Hepatocyte (in vitro differentiated cells): ENCODE measurements at regions not wholly inside any gene's neighbourhood (a gene's known extent, or its start where the extent isn't known, plus 50 kb on each side); places are given as distances from the start of the nearest gene placed in this dataset.

ENCODE experiments used
- DNase-seq: peaks from one replicate; pipeline ENCODE4 v3.0.0-alpha.2; 2016; ENCODE audit warnings: low spot score
- H2AFZ ChIP-seq: fragments of 200-600 bp; sonication (generic); 2 replicates; pipeline ENCODE4 v1.6.0; 2016; ENCODE audit warnings: antibody characterized with exemption, mild to moderate bottlenecking
- H3K27ac ChIP-seq: fragments of 200-600 bp; sonication (generic); 2 replicates; pipeline ENCODE4 v1.5.1; 2016; ENCODE audit warnings: mild to moderate bottlenecking
- H3K27me3 ChIP-seq: fragments of 200-600 bp; sonication (generic); 2 replicates; pipeline ENCODE4 v1.6.1; 2016
- H3K36me3 ChIP-seq: fragments of 200-600 bp; sonication (generic); replicated peaks from 2 replicates; pipeline ENCODE4 v1.5.1; 2016; ENCODE audit warnings: low read depth; ENCODE audit not compliant: insufficient read depth
- H3K4me1 ChIP-seq: fragments of 200-600 bp; sonication (generic); 2 replicates; pipeline ENCODE4 v1.5.1; 2016; ENCODE audit warnings: mild to moderate bottlenecking, moderate library complexity; ENCODE audit not compliant: insufficient read depth
- H3K4me2 ChIP-seq: fragments of 200-600 bp; sonication (generic); 2 replicates; pipeline ENCODE4 v1.6.0; 2016
- H3K4me3 ChIP-seq: fragments of 200-600 bp; sonication (generic); 2 replicates; pipeline ENCODE4 v1.5.1; 2016; ENCODE audit warnings: mild to moderate bottlenecking
- H3K79me2 ChIP-seq: fragments of 200-600 bp; sonication (generic); 2 replicates; pipeline ENCODE4 v1.6.0; 2017; ENCODE audit warnings: mild to moderate bottlenecking
- H3K9me2 ChIP-seq: fragments of 200-600 bp; sonication (generic); replicated peaks from 2 replicates; pipeline ENCODE4 v1.6.0; 2017; ENCODE audit warnings: mild to moderate bottlenecking; ENCODE audit not compliant: insufficient read depth
- H3K9me3 ChIP-seq: fragments of 200-600 bp; sonication (generic); 2 replicates; pipeline ENCODE4 v1.5.1; 2016; ENCODE audit warnings: low read depth, mild to moderate bottlenecking
- H4K20me1 ChIP-seq: fragments of 200-600 bp; sonication (generic); 2 replicates; pipeline ENCODE4 v1.6.0; 2016; ENCODE audit warnings: mild to moderate bottlenecking; ENCODE audit not compliant: insufficient read depth, poor library complexity, severe bottlenecking
- EZH2 ChIP-seq: fragments of 200-600 bp; sonication (generic); IDR thresholded peaks from 2 replicates; pipeline ENCODE4 v1.6.1; 2016; ENCODE audit warnings: antibody characterized with exemption, mild to moderate bottlenecking, borderline replicate concordance
- EZH2phosphoT487 ChIP-seq: fragments of 200-600 bp; sonication (generic); IDR thresholded peaks from one replicate; pipeline ENCODE4 v1.6.1; 2018; ENCODE audit warnings: antibody characterized with exemption, mild to moderate bottlenecking, low read depth, moderate library complexity; ENCODE audit not compliant: unreplicated experiment, severe bottlenecking
- WGBS: methylation state at CpG from one replicate; pipeline ENCODE4 v1.1.6; 2016; ENCODE audit warnings: low lambda C conversion rate; ENCODE audit errors: missing lambda C conversion rate; 5-methylcytosine and 5-hydroxymethylcytosine counted together
- TF ChIP-seq, protein P1 (sequence below): fragments of 200-600 bp; sonication (generic); IDR thresholded peaks from 2 replicates; pipeline ENCODE4 v1.5.1; 2016; ENCODE audit warnings: antibody characterized with exemption, mild to moderate bottlenecking; ENCODE audit not compliant: poor library complexity

DNA sequence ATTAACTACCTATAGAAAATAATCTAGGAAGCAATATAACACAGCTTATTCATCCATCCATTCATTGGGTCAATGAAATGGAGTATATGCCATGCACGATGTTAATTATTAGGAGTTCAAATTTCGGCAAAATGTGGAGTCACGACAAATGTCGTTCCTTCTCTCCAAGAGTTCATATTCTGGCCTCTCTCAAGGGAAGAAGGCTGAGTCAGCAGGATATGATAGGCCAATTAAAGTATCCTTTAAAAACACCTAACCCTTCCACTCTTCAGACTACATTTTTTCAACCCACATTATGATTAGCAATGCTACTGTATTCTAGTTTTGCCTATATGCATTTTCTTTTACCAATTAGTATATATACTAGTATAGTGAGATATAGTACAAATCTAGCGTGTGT is 163.1 kb downstream of the LARP7 start:
- no peaks in the 10 kb centered on the region for H3K9me2 ChIP-seq
- WGBS: 98% methylated on average over 5 of the region's 5 CpGs
- no peaks in the 10 kb centered on the region for H3K79me2 ChIP-seq
- no peaks in the 10 kb centered on the region for H3K27me3 ChIP-seq
- no peak for DNase-seq
- H3K27ac ChIP-seq: no peak overlapping the region
- H2AFZ ChIP-seq: no peak overlapping the region
- TF ChIP-seq, protein P1, sequence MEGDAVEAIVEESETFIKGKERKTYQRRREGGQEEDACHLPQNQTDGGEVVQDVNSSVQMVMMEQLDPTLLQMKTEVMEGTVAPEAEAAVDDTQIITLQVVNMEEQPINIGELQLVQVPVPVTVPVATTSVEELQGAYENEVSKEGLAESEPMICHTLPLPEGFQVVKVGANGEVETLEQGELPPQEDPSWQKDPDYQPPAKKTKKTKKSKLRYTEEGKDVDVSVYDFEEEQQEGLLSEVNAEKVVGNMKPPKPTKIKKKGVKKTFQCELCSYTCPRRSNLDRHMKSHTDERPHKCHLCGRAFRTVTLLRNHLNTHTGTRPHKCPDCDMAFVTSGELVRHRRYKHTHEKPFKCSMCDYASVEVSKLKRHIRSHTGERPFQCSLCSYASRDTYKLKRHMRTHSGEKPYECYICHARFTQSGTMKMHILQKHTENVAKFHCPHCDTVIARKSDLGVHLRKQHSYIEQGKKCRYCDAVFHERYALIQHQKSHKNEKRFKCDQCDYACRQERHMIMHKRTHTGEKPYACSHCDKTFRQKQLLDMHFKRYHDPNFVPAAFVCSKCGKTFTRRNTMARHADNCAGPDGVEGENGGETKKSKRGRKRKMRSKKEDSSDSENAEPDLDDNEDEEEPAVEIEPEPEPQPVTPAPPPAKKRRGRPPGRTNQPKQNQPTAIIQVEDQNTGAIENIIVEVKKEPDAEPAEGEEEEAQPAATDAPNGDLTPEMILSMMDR: no peak
- TF ChIP-seq EZH2 (no peak), EZH2phosphoT487 (no peak)
- H3K4me1 ChIP-seq: no peaks in the 10 kb centered on the region
- no peaks in the 10 kb centered on the region for H4K20me1 ChIP-seq
- H3K9me3 ChIP-seq: no peaks in the 10 kb centered on the region
- no peaks in the 10 kb centered on the region for H3K36me3 ChIP-seq
- H3K4me3 ChIP-seq: no peak overlapping the region
- no peak overlapping the region for H3K4me2 ChIP-seq

DNA sequence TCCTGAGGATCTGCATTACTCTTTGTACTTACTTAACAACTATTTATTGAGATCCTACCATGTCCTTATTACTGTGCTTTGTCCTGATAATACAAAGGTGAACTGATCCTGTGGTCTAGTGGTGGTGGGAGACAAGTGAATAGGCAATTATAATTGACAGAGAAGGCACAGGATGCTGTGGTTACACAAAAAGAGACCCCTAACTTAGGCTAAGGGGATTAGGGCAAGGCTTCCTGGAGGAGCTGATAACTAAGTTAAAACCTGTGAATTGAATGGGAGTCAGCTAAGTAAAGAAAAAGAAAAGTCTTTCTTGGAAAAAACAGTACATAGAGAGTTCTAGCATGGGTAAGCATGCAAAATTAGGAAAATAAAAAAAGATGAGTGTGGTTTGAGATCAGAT is 164.4 kb downstream of the LARP7 start:
- Histone ChIP-seq H3K4me2 (no peak overlapping the region), H3K27ac (no peak overlapping the region), H3K9me2 (no peaks in the 10 kb centered on the region), H2AFZ (no peak overlapping the region), H3K4me3 (no peak overlapping the region), H3K27me3 (no peaks in the 10 kb centered on the region), H3K9me3 (no peaks in the 10 kb centered on the region), H3K4me1 (no peaks in the 10 kb centered on the region), H3K36me3 (no peaks in the 10 kb centered on the region), H3K79me2 (no peaks in the 10 kb centered on the region), H4K20me1 (no peaks in the 10 kb centered on the region)
- no peak for DNase-seq
- TF ChIP-seq EZH2phosphoT487 (no peak), EZH2 (no peak)
- TF ChIP-seq, protein P1: no peak

DNA sequence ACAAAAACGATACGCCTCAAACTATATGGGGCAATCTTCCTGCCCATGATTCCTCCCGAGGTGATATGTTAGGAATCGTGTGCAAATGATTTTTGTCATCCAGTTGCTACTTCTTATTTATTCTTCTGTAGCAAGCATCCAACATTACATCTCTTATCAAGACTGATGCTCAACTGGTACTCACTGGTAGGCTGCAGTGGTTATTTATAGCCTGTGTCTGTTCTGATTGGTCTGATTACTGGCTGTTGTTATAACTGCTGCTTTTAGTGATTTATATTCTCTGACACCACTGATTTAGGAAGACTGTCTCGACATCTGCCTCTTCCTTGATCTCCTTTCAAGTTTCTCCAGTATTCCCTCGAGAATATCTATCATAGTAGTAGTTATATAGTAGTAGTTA is 165.8 kb downstream of the LARP7 start:
- Histone ChIP-seq H3K27ac (no peak overlapping the region), H3K79me2 (no peaks in the 10 kb centered on the region), H3K36me3 (no peaks in the 10 kb centered on the region), H4K20me1 (no peaks in the 10 kb centered on the region), H3K9me2 (no peaks in the 10 kb centered on the region), H3K4me1 (no peaks in the 10 kb centered on the region), H3K4me2 (no peak overlapping the region), H2AFZ (no peak overlapping the region), H3K4me3 (no peak overlapping the region), H3K27me3 (no peaks in the 10 kb centered on the region), H3K9me3 (no peaks in the 10 kb centered on the region)
- TF ChIP-seq, protein P1: no peak
- TF ChIP-seq EZH2phosphoT487 (no peak), EZH2 (no peak)
- WGBS: 79% methylated on average over 6 of the region's 6 CpGs
- no peak for DNase-seq

DNA sequence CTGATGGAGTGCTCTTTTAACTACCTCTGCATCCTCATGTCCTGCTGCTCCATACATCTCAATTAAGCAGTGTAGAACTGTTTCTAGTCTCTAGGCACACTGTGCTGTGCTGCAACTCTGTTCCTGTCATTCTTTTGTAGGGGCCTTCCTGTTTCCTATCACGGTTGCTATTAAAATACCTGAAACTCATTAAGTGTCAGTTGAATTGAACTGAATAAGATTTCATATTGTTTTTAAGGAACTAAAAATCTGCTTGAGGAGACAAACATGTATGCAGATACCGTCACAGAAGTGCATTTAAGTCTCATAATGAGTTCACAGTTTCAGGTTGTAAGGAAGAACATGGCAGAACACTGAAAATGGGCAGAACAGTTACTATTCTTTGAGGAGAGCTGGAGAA is 170.1 kb downstream of the LARP7 start:
- H3K9me3 ChIP-seq: no peaks in the 10 kb centered on the region
- H3K79me2 ChIP-seq: no peaks in the 10 kb centered on the region
- no peaks in the 10 kb centered on the region for H3K27me3 ChIP-seq
- H3K4me3 ChIP-seq: no peak overlapping the region
- no peak overlapping the region for H3K4me2 ChIP-seq
- H2AFZ ChIP-seq: no peak overlapping the region
- TF ChIP-seq EZH2phosphoT487: no peak
- TF ChIP-seq, protein P1: no peak
- no peak for TF ChIP-seq EZH2
- WGBS: 96% methylated on average over 2 of the region's 2 CpGs
- DNase-seq: no peak
- no peaks in the 10 kb centered on the region for H3K36me3 ChIP-seq
- no peaks in the 10 kb centered on the region for H3K4me1 ChIP-seq
- H3K9me2 ChIP-seq: no peaks in the 10 kb centered on the region
- H4K20me1 ChIP-seq: no peaks in the 10 kb centered on the region
- no peak overlapping the region for H3K27ac ChIP-seq
